H9 (cell line): ENCODE measurements at regions not wholly inside any gene's neighbourhood (a gene's known extent, or its start where the extent isn't known, plus 50 kb on each side); places are given as distances from the start of the nearest gene placed in this dataset.

Experiments
- DNase-seq: peaks from one replicate; pipeline ENCODE4 v3.0.0-alpha.2; 2017
- H2AFZ ChIP-seq: one replicate; pipeline ENCODE4 v1.6.1; 2013; ENCODE audit warnings: mild to moderate bottlenecking, low read length, control low read depth, moderate library complexity
- H2AK5ac ChIP-seq: 2 replicates; pipeline ENCODE4 v1.6.1; 2013; ENCODE audit warnings: low read length, control low read depth, mixed read lengths; ENCODE audit not compliant: insufficient read length
- H2BK120ac ChIP-seq: one replicate; pipeline ENCODE4 v1.6.1; 2013; ENCODE audit warnings: low read depth, mild to moderate bottlenecking, low read length, control low read depth, inconsistent platforms; ENCODE audit not compliant: poor library complexity, severe bottlenecking
- H2BK12ac ChIP-seq: 2 replicates; pipeline ENCODE4 v1.6.1; 2013; ENCODE audit warnings: low read length, control low read depth, mixed read lengths, low read depth; ENCODE audit not compliant: insufficient read length
- H2BK15ac ChIP-seq: 2 replicates; pipeline ENCODE4 v1.6.1; 2013; ENCODE audit warnings: low read depth, low read length, control low read depth
- H2BK20ac ChIP-seq: one replicate; pipeline ENCODE4 v1.6.1; 2013; ENCODE audit warnings: low read depth, mild to moderate bottlenecking, low read length, control low read depth, inconsistent platforms; ENCODE audit not compliant: poor library complexity, severe bottlenecking
- H2BK5ac ChIP-seq: 2 replicates; pipeline ENCODE4 v1.6.1; 2013; ENCODE audit warnings: low read length, control low read depth, mixed read lengths; ENCODE audit not compliant: insufficient read length
- H3K14ac ChIP-seq: 2 replicates; pipeline ENCODE4 v1.6.1; 2013; ENCODE audit warnings: low read length, control low read depth; ENCODE audit not compliant: insufficient read depth
- H3K18ac ChIP-seq: 2 replicates; pipeline ENCODE4 v1.6.1; 2013; ENCODE audit warnings: low read depth, mild to moderate bottlenecking, mixed read lengths, low read length, control low read depth; ENCODE audit not compliant: insufficient read length
- H3K23ac ChIP-seq: 2 replicates; pipeline ENCODE4 v1.6.1; 2013; ENCODE audit warnings: low read length, control low read depth, mixed read lengths, low read depth; ENCODE audit not compliant: insufficient read length
- H3K23me2 ChIP-seq: 2 replicates; pipeline ENCODE4 v1.6.1; 2013; ENCODE audit warnings: low read depth, mild to moderate bottlenecking, mixed read lengths, low read length, control low read depth; ENCODE audit not compliant: insufficient read length, poor library complexity, severe bottlenecking
- H3K27ac ChIP-seq: 2 replicates; pipeline ENCODE4 v1.5.1; 2013; ENCODE audit warnings: low read length, control low read depth, mixed read lengths, low read depth; ENCODE audit not compliant: insufficient read length
- H3K27me3 ChIP-seq: 2 replicates; pipeline ENCODE4 v1.6.1; 2013; ENCODE audit warnings: low read length, control low read depth, inconsistent platforms; ENCODE audit not compliant: insufficient read depth
- H3K4ac ChIP-seq: 2 replicates; pipeline ENCODE4 v1.6.1; 2013; ENCODE audit warnings: low read depth, mild to moderate bottlenecking, control low read depth, inconsistent platforms, low read length, moderate library complexity
- H3K4me1 ChIP-seq: 2 replicates; pipeline ENCODE4 v1.6.1; 2013; ENCODE audit warnings: low read length, control low read depth, inconsistent platforms; ENCODE audit not compliant: insufficient read depth
- H3K4me2 ChIP-seq: 2 replicates; pipeline ENCODE4 v1.6.1; 2013; ENCODE audit warnings: low read length, control low read depth, mixed read lengths; ENCODE audit not compliant: insufficient read length, insufficient read depth
- H3K56ac ChIP-seq: 2 replicates; pipeline ENCODE4 v1.6.1; 2013; ENCODE audit warnings: low read depth, mild to moderate bottlenecking, mixed read lengths, low read length, control low read depth; ENCODE audit not compliant: insufficient read length
- H3K79me1 ChIP-seq: 2 replicates; pipeline ENCODE4 v1.6.1; 2013; ENCODE audit warnings: low read depth, mild to moderate bottlenecking, moderate library complexity, low read length, control low read depth, inconsistent platforms; ENCODE audit not compliant: insufficient read depth, poor library complexity, severe bottlenecking
- H3K79me2 ChIP-seq: 2 replicates; pipeline ENCODE4 v1.6.1; 2013; ENCODE audit warnings: low read length, control low read depth, inconsistent platforms; ENCODE audit not compliant: insufficient read depth
- H3K9ac ChIP-seq: 2 replicates; pipeline ENCODE4 v1.6.1; 2013; ENCODE audit warnings: low read length, control low read depth, mixed read lengths; ENCODE audit not compliant: insufficient read length; ENCODE audit errors: extremely low read depth
- H3K9me3 ChIP-seq: one replicate; pipeline ENCODE4 v1.6.1; 2013; ENCODE audit warnings: low read depth, low read length, inconsistent platforms; ENCODE audit not compliant: control insufficient read depth
- H3T11ph ChIP-seq: one replicate; pipeline ENCODE4 v1.6.1; 2013; ENCODE audit warnings: mild to moderate bottlenecking, low read length, control low read depth, inconsistent platforms
- H4K20me1 ChIP-seq: one replicate; pipeline ENCODE4 v1.6.1; 2013; ENCODE audit not compliant: control insufficient read depth, insufficient read length, insufficient read depth
- H4K5ac ChIP-seq: 2 replicates; pipeline ENCODE4 v1.6.1; 2013; ENCODE audit warnings: low read depth, mild to moderate bottlenecking, mixed read lengths, low read length, control low read depth; ENCODE audit not compliant: insufficient read length
- H4K8ac ChIP-seq: replicated peaks from 2 replicates; pipeline ENCODE4 v1.6.1; 2013; ENCODE audit warnings: low read length, control low read depth, mixed read lengths, low read depth; ENCODE audit not compliant: insufficient read length
- H4K91ac ChIP-seq: 2 replicates; pipeline ENCODE4 v1.6.1; 2013; ENCODE audit warnings: low read depth, mild to moderate bottlenecking, moderate library complexity, mixed read lengths, low read length, control low read depth; ENCODE audit not compliant: insufficient read length
- H3K27ac Mint-ChIP-seq, 3 experiments: 2 replicates in 2 of 3; 3 replicates in 1 of 3; pipeline ENCODE4 v1.8.0; 2020 to 2021; ENCODE audit warnings: mixed read lengths in 3 of 3, mild to moderate bottlenecking in 1 of 3, moderate library complexity in 1 of 3
- H3K27me3 Mint-ChIP-seq: 2 replicates; pipeline ENCODE4 v1.8.0; 2021; ENCODE audit warnings: low read depth, mild to moderate bottlenecking, moderate library complexity, mixed read lengths
- H3K36me3 Mint-ChIP-seq, 3 experiments: 2 replicates in 2 of 3; 3 replicates in 1 of 3; pipeline ENCODE4 v1.8.0; 2020 to 2021; ENCODE audit warnings: low read depth in 3 of 3, mixed read lengths in 3 of 3; ENCODE audit not compliant: insufficient read depth in 1 of 3
- H3K4me1 Mint-ChIP-seq, 2 experiments: 2 replicates each; pipeline ENCODE4 v1.8.0; 2020; ENCODE audit warnings: mixed read lengths in 2 of 2
- H3K4me3 Mint-ChIP-seq, 2 experiments: 2 replicates in 1 of 2; 3 replicates in 1 of 2; pipeline ENCODE4 v1.8.0; 2020 to 2021; ENCODE audit warnings: mild to moderate bottlenecking in 2 of 2, mixed read lengths in 2 of 2, moderate library complexity in 1 of 2
- H3K9me3 Mint-ChIP-seq, 2 experiments: 2 replicates in 1 of 2; 3 replicates in 1 of 2; pipeline ENCODE4 v1.8.0; 2020; ENCODE audit warnings: mild to moderate bottlenecking in 2 of 2, mixed read lengths in 2 of 2, moderate library complexity in 1 of 2
- WGBS: extraction: QIAGEN DNeasy Blood & Tissue Kit; methylation state at CpG from one replicate; pipeline ENCODE4 v1.1.7; 2013; ENCODE audit warnings: missing lambda C conversion rate, low lambda C conversion rate, mixed read lengths; ENCODE audit not compliant: insufficient read length; ENCODE audit errors: extremely low coverage; 5-methylcytosine and 5-hydroxymethylcytosine counted together
- TF ChIP-seq, protein P1 (sequence below): fragments of 200-600 bp; sonication (generic); conservative IDR thresholded peaks from 3 replicates; pipeline ENCODE4 v1.8.0; 2021; ENCODE audit warnings: antibody characterized with exemption, mild to moderate bottlenecking

DNA sequence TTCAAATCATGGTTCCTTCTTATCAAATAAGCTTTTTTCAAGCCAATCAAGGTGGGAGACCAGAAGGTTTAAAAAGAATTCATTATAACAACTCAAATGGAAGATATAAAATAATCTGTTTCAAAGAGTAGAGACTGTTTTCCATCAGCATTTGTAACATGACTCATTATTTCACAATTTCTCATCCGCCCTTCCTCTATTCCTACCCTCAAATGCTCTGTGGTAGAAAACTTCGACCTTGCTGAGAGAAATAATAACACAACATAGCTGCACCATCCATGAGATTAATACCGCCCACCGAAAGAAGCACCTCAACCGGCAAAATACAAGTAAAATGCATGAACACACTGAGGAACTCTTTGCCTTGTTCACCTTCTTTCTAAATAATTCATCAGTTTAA, 2039.2 kb upstream of the CELF4 start:
- no peak overlapping the region for H3K4ac ChIP-seq
- no peaks in the 10 kb centered on the region for H4K20me1 ChIP-seq
- no CpG with 5 or more reads among the region's 5 CpGs for WGBS
- H2BK12ac ChIP-seq: no peak overlapping the region
- no peaks in the 10 kb centered on the region for H3K27me3 ChIP-seq
- H2BK5ac ChIP-seq: no peak overlapping the region
- Mint-ChIP-seq H3K4me1 (peaks cover 38 to 48% of the 10 kb centered on the region in 2 experiments), H3K27ac (peak overlapping the region in 1 of 3 experiments; percentile 22; a peak in 1 of 7 replicates), H3K9me3 (no peaks in the 10 kb centered on the region), H3K27me3 (no peaks in the 10 kb centered on the region), H3K4me3 (no peak overlapping the region), H3K36me3 (no peaks in the 10 kb centered on the region; a peak in 3 of 7 replicates)
- no peak overlapping the region for H3K9ac ChIP-seq
- H2BK20ac ChIP-seq: no peak overlapping the region
- no peak overlapping the region for H4K8ac ChIP-seq
- H3K4me2 ChIP-seq: no peak overlapping the region
- H3K79me1 ChIP-seq: no peaks in the 10 kb centered on the region
- no peak overlapping the region for H3K23ac ChIP-seq
- no peak overlapping the region for H3K18ac ChIP-seq
- H3K27ac ChIP-seq: no peak overlapping the region
- H2BK15ac ChIP-seq: no peak overlapping the region
- no peak overlapping the region for H4K91ac ChIP-seq
- no peak overlapping the region for H4K5ac ChIP-seq
- no peak overlapping the region for H3T11ph ChIP-seq
- no peaks in the 10 kb centered on the region for H3K23me2 ChIP-seq
- DNase-seq: no peak
- H3K56ac ChIP-seq: no peak overlapping the region
- no peaks in the 10 kb centered on the region for H3K79me2 ChIP-seq
- H2AFZ ChIP-seq: no peak overlapping the region
- peaks cover 13% of the 10 kb centered on the region; the same call in 1 of the 2 replicates for H3K4me1 ChIP-seq
- TF ChIP-seq, protein P1, sequence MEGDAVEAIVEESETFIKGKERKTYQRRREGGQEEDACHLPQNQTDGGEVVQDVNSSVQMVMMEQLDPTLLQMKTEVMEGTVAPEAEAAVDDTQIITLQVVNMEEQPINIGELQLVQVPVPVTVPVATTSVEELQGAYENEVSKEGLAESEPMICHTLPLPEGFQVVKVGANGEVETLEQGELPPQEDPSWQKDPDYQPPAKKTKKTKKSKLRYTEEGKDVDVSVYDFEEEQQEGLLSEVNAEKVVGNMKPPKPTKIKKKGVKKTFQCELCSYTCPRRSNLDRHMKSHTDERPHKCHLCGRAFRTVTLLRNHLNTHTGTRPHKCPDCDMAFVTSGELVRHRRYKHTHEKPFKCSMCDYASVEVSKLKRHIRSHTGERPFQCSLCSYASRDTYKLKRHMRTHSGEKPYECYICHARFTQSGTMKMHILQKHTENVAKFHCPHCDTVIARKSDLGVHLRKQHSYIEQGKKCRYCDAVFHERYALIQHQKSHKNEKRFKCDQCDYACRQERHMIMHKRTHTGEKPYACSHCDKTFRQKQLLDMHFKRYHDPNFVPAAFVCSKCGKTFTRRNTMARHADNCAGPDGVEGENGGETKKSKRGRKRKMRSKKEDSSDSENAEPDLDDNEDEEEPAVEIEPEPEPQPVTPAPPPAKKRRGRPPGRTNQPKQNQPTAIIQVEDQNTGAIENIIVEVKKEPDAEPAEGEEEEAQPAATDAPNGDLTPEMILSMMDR: no peak
- no peak overlapping the region for H3K14ac ChIP-seq
- H2AK5ac ChIP-seq: no peak overlapping the region
- no peaks in the 10 kb centered on the region for H3K9me3 ChIP-seq
- no peak overlapping the region for H2BK120ac ChIP-seq
